GM19043 (cell line): ENCODE measurements at regions not wholly inside any gene's neighbourhood (a gene's known extent, or its start where the extent isn't known, plus 50 kb on each side); places are given as distances from the start of the nearest gene placed in this dataset.

ENCODE experiments used
- ATAC-seq: cut with Tn5 transposase; IDR thresholded peaks from one replicate; pipeline ENCODE4 v1.9.1; 2021; ENCODE audit warnings: low read depth; ENCODE audit not compliant: unreplicated experiment

DNA sequence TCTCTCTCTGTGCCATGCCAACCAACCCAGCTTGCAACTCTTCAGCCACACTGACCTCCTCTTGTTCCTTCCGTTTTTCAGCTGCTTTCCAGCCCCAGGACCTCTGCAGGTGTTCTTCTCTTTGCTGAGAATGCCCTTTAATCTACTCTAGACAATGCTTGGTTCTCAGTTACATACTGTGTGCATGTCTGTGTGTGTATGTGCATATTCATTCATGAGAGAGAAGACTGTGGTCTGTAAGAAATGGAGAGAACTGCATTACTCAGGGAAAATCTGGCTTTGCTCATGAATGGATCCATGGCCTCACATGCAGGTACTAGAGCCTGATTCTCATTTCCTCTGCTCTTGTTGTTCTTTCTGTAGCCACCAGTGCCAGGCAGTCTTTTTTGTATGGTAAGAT lies 636.9 kb upstream of the TENM3 start:
- no peak for ATAC-seq

DNA sequence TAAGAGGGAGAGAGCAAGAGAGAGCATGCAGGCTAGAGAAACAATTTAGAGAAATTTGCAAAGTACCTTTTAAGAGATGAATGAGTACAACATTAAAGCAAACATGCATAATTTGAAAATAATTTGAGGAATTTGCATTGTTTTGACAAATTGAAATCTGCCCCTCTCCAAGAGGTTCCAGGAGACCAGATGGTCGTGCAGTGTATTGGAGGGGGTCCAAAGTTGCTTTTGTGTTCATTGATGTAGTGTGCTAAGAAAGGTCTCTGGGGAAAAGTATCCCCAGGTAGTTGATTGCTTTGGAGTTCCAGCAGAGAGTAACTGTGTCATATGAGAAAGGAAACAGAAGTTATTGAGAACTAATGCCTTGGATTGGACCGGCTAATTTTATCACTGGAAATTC lies 635.0 kb upstream of the TENM3 start:
- no peak for ATAC-seq

GRCh38 chr4:181611033-181611711 lies 632.0 kb upstream of the TENM3 start:
- no peak for ATAC-seq

GRCh38 chr4:181611946-181612600 lies 631.1 kb upstream of the TENM3 start:
- ATAC-seq, result no peak

GRCh38 chr4:181613200-181613599 lies 630.0 kb upstream of the TENM3 start:
- ATAC-seq, result no peak

DNA sequence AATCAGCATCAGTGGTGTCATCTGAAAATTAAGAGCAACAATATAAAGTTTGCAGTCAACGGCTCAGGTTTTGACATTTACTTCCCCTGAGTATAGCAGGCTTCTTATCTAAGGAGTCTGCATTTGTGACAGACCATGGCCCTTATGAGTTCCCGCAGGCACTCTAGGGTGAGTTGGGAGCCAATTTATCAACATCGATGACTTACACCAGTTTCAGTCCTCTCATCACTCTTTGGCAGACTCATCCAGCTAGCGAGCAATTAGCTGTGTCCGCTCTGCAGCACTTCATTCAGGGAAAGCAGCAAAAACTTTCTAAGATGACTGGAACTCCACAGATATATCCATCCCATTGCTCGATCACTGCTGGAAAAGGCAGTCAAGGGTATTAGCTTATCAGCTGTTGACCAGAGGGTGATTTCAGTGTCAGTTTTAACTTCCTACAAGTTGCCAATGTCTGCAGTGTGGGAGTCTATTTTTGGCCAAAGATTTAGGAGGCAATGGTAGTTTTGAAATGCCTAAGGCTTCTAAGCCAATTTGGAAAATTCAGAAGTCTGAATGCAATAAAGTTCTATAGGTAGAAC lies 625.1 kb upstream of the TENM3 start:
- ATAC-seq, result no peak

DNA sequence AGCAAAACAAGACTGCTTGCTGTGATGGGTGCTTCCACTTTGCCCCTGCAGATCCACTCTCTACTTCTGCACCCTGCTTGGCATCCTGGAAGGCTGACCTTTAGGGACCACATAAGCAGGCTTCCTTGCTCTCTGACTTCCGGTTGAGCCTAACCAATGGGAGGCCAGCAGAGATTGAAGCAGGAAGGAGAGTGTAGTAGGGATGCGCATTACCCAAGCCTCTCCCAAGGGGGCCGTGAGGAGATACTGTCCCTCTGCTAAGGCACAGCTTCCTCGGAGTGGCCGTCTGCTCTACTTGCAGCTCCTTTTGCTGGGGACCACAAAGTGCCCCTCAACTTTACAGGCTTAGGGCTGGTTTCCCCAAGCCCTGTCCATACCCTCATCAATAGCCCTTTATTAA lies 624.3 kb upstream of the TENM3 start:
- ATAC-seq, result no peak

DNA sequence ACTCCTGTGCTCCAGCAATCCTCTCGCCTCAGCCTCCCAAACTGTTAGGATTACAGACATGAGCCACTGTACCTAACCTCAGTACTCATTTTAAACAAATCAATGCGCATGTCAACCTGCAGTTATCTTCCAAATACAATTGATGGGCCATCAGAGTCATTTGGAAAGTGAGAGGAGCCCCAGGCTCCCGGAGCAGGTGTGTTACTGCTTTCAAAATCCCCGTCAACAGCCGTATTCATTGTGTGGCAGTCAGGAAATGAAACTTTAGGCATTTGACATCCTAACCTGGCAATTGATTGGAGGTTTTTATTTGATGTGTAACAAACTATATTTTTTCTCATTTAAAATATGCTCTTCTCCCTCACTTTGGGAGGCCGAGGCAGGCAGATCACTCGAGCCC lies 623.6 kb upstream of the TENM3 start:
- ATAC-seq, result no peak

- no peak for ATAC-seq
Measured at GRCh38 chr4:181637186-181638105, 605.8 kb upstream of the TENM3 start.

- ATAC-seq, result no peak
Measured at GRCh38 chr4:181643466-181643865, 599.7 kb upstream of the TENM3 start.

GRCh38 chr4:181645489-181645888 lies 597.7 kb upstream of the TENM3 start:
- ATAC-seq, result no peak

DNA sequence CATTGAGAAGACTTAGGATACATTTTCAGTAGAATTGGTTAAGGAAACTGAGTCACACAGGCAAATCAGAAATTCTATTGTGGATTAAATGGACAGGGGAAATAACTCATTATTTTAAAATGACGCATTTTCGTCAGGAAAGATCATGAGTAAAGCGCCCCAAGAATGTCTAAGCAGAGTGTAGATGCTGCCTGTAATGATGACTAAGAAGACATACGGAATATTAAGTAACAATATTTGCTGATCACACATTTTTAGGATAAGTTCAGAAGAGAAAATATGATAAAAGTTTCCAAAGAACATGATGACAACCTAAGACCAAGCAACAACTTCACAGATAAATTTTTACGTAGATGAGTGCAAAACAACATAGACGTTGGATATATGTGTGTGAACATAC lies 596.3 kb upstream of the TENM3 start:
- ATAC-seq, result no peak

DNA sequence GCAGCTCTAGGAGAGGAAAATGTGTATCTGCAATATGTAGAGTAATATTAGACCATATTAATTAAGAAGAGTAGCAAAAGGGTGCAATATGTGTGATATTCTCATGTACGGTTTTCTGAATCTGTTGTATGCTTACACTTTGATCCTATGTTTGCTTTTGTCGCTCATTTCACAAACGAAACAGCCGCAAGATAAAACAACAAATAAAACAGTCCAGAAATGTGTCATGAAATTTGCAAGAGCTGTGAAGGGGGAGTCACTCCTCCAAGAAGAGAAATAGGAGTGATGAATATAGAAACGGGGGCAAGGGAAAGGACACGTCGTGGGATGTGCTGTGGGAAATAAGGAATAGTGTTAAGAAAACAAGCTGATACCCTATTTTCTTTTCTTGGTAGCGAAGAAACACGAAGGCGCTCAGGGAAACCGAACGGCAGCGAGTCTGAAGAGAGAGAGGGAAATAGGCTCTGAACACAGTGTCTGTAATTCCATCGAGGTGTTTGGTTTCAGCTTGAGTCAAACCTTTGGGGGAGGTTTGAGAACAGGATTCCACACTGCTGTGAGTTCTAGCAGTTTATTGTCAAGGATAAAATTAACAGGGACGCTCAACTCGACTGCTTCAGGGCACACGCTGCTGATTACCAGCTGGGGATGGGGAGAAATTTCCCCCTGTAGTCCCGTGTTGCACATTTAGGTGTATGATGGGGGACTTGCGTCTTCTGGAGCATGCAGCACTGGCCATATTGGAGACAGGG lies 595.6 kb upstream of the TENM3 start:
- ATAC-seq, result no peak

DNA sequence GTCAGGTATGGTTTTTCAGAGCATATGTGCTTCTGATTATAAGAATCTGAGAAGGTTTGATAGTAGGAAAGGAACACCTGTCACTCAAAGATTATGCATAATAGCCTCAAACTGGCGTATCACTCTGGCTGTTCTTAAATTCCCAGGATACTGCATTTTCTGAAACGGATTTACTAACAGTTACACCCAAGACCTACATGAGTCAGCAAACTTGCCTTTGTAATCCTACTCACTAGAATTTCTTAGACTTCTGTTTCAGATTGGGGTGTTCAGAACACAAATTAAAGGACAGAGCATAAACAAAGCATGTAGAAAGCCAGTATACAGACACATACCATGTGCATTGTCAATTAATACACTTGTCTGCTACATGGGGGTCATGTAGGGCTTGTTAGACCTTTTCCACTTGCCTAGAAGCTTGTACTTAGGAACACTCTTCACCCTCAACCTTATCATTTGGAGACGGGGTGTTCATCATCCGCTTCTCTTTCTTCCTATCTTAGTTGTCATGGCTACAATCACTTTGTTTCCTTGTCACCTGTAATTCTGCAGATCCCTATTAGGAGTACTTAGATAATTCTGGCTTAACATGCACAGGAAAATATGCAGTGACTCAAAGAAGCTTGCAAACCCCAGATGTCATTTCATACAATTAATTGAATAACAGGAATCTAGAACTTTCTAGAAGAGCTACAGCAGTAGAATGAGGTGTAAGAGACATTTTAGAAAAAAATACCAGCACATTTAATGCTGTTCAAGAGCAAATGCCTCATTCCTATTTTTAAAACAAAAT lies 593.0 kb upstream of the TENM3 start:
- no peak for ATAC-seq

DNA sequence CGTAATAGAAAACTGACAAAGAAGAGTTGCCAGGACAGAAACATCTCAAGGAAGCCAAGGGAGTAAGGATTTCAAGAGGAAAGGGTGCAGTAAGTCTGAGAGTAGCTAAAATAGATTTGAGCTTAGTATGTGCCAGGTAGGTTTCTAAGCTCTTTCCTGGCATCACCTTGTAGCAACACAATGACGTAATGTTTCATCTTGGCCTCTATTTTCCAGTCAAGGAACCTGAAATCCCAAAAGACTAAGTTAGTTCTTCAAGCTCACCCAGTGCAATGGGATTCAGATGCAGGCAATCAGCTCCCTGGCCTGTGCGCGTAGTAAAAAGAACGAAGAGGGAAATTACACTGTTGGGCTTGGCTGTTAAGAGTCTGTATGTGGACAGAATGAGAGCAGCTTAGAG lies 586.5 kb upstream of the TENM3 start:
- no peak for ATAC-seq

GRCh38 chr4:181659202-181659601 lies 584.0 kb upstream of the TENM3 start:
- no peak for ATAC-seq

DNA sequence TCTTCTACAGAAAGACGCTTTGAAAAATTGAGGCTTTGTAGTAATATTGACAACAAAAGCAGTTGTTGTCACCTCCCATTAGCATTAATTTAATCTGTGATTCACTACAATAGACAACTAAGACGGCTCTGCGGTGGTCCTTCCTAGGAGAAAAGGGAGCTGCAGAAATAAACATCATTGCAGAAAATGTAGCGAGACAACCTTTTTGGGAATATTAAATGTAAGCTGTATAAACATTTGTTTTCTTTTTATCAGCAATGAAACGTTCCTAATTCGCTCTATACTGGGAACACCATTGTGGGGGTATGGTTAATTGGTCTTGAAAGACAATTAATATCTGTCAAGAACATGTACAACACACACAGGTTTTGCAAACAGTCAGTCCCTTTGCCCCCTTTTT lies 583.3 kb upstream of the TENM3 start:
- no peak for ATAC-seq

- no peak for ATAC-seq
Measured at GRCh38 chr4:181661090-181661489, 582.1 kb upstream of the TENM3 start.

DNA sequence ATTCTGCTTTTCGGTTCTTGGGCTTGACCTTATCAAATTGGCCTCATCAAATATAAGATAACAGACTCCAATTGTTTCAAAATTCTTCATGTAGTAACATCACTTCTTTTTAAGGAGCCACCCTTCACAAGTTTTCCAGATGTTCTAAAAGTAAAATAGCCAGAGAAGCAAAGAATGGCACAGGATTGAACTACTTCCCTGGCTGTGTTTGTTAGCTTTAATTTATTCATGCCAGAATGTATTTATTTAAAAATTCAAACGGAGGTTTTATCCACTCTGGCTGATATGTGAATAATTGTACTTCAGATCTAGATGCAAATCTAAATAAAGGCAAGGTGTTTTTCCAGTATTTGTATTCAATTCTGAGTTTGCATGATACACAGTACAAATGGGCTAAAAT lies 581.3 kb upstream of the TENM3 start:
- no peak for ATAC-seq

GRCh38 chr4:181662383-181662782 lies 580.8 kb upstream of the TENM3 start:
- no peak for ATAC-seq
